Hepatocyte (in vitro differentiated cells): ENCODE measurements at regions not wholly inside any gene's neighbourhood (a gene's known extent, or its start where the extent isn't known, plus 50 kb on each side); places are given as distances from the start of the nearest gene placed in this dataset.
A peak's percentile ranks its signal among the peaks of the same experiment; 100 is the strongest.

ENCODE experiments used
- DNase-seq: peaks from one replicate; pipeline ENCODE4 v3.0.0-alpha.2; 2016; ENCODE audit warnings: low spot score
- H2AFZ ChIP-seq: fragments of 200-600 bp; sonication (generic); 2 replicates; pipeline ENCODE4 v1.6.0; 2016; ENCODE audit warnings: antibody characterized with exemption, mild to moderate bottlenecking
- H3K27ac ChIP-seq: fragments of 200-600 bp; sonication (generic); 2 replicates; pipeline ENCODE4 v1.5.1; 2016; ENCODE audit warnings: mild to moderate bottlenecking
- H3K27me3 ChIP-seq: fragments of 200-600 bp; sonication (generic); 2 replicates; pipeline ENCODE4 v1.6.1; 2016
- H3K36me3 ChIP-seq: fragments of 200-600 bp; sonication (generic); replicated peaks from 2 replicates; pipeline ENCODE4 v1.5.1; 2016; ENCODE audit warnings: low read depth; ENCODE audit not compliant: insufficient read depth
- H3K4me1 ChIP-seq: fragments of 200-600 bp; sonication (generic); 2 replicates; pipeline ENCODE4 v1.5.1; 2016; ENCODE audit warnings: mild to moderate bottlenecking, moderate library complexity; ENCODE audit not compliant: insufficient read depth
- H3K4me2 ChIP-seq: fragments of 200-600 bp; sonication (generic); 2 replicates; pipeline ENCODE4 v1.6.0; 2016
- H3K4me3 ChIP-seq: fragments of 200-600 bp; sonication (generic); 2 replicates; pipeline ENCODE4 v1.5.1; 2016; ENCODE audit warnings: mild to moderate bottlenecking
- H3K79me2 ChIP-seq: fragments of 200-600 bp; sonication (generic); 2 replicates; pipeline ENCODE4 v1.6.0; 2017; ENCODE audit warnings: mild to moderate bottlenecking
- H3K9me2 ChIP-seq: fragments of 200-600 bp; sonication (generic); replicated peaks from 2 replicates; pipeline ENCODE4 v1.6.0; 2017; ENCODE audit warnings: mild to moderate bottlenecking; ENCODE audit not compliant: insufficient read depth
- H3K9me3 ChIP-seq: fragments of 200-600 bp; sonication (generic); 2 replicates; pipeline ENCODE4 v1.5.1; 2016; ENCODE audit warnings: low read depth, mild to moderate bottlenecking
- H4K20me1 ChIP-seq: fragments of 200-600 bp; sonication (generic); 2 replicates; pipeline ENCODE4 v1.6.0; 2016; ENCODE audit warnings: mild to moderate bottlenecking; ENCODE audit not compliant: insufficient read depth, poor library complexity, severe bottlenecking
- CTCF ChIP-seq: fragments of 200-600 bp; sonication (generic); IDR thresholded peaks from 2 replicates; pipeline ENCODE4 v1.5.1; 2016; ENCODE audit warnings: antibody characterized with exemption, mild to moderate bottlenecking; ENCODE audit not compliant: poor library complexity
- EZH2 ChIP-seq: fragments of 200-600 bp; sonication (generic); IDR thresholded peaks from 2 replicates; pipeline ENCODE4 v1.6.1; 2016; ENCODE audit warnings: antibody characterized with exemption, mild to moderate bottlenecking, borderline replicate concordance
- EZH2phosphoT487 ChIP-seq: fragments of 200-600 bp; sonication (generic); IDR thresholded peaks from one replicate; pipeline ENCODE4 v1.6.1; 2018; ENCODE audit warnings: antibody characterized with exemption, mild to moderate bottlenecking, low read depth, moderate library complexity; ENCODE audit not compliant: unreplicated experiment, severe bottlenecking
- WGBS: methylation state at CpG from one replicate; pipeline ENCODE4 v1.1.6; 2016; ENCODE audit warnings: low lambda C conversion rate; ENCODE audit errors: missing lambda C conversion rate; 5-methylcytosine and 5-hydroxymethylcytosine counted together

- peaks cover 3% of the 10 kb centered on the region for H3K4me1 ChIP-seq
- 83% methylated on average over 1 of the region's 1 CpG for WGBS
- no peaks in the 10 kb centered on the region for H3K36me3 ChIP-seq
- no peak overlapping the region for H3K27ac ChIP-seq
- no peaks in the 10 kb centered on the region for H3K9me2 ChIP-seq
- no peaks in the 10 kb centered on the region for H4K20me1 ChIP-seq
- H3K79me2 ChIP-seq, result no peaks in the 10 kb centered on the region
- H3K4me3 ChIP-seq, result no peak overlapping the region
- no peaks in the 10 kb centered on the region for H3K27me3 ChIP-seq
- no peak overlapping the region for H3K4me2 ChIP-seq
- TF ChIP-seq CTCF (peak; percentile 12), EZH2 (no peak)
- DNase-seq, result no peak
- no peaks in the 10 kb centered on the region for H3K9me3 ChIP-seq
- H2AFZ ChIP-seq, result no peak overlapping the region
These were observed 801.9 kb upstream of the CELF4 start for GRCh38 chr18:38367473-38367872.

- H3K79me2 ChIP-seq, result no peaks in the 10 kb centered on the region
- H2AFZ ChIP-seq, result no peak overlapping the region
- H3K4me3 ChIP-seq, result no peak overlapping the region
These were observed 796.7 kb upstream of the CELF4 start for GRCh38 chr18:38362286-38362792.

GRCh38 chr18:38358805-38359657 is 793.4 kb upstream of the CELF4 start:
- no peak overlapping the region for H3K4me2 ChIP-seq
- H3K4me3 ChIP-seq, result no peak overlapping the region
- H3K9me3 ChIP-seq, result no peaks in the 10 kb centered on the region
- WGBS, result 56% methylated on average over 11 of the region's 11 CpGs
- no peaks in the 10 kb centered on the region for H4K20me1 ChIP-seq
- no peaks in the 10 kb centered on the region for H3K27me3 ChIP-seq
- no peak overlapping the region for H2AFZ ChIP-seq
- TF ChIP-seq EZH2 (no peak), EZH2phosphoT487 (no peak), CTCF (no peak)
- H3K4me1 ChIP-seq, result no peaks in the 10 kb centered on the region
- H3K9me2 ChIP-seq, result no peaks in the 10 kb centered on the region
- no peaks in the 10 kb centered on the region for H3K36me3 ChIP-seq
- DNase-seq, result no peak
- no peak overlapping the region for H3K27ac ChIP-seq
- no peaks in the 10 kb centered on the region for H3K79me2 ChIP-seq

More at GRCh38 chr18:38362286-38362792, 796.7 kb upstream of the CELF4 start:
- Histone ChIP-seq H3K27ac (no peak overlapping the region), H3K9me2 (no peaks in the 10 kb centered on the region), H3K4me1 (no peaks in the 10 kb centered on the region), H3K4me2 (no peak overlapping the region), H3K36me3 (no peaks in the 10 kb centered on the region), H4K20me1 (no peaks in the 10 kb centered on the region), H3K9me3 (no peaks in the 10 kb centered on the region), H3K27me3 (no peaks in the 10 kb centered on the region)
- WGBS, result 87% methylated on average over 2 of the region's 2 CpGs
- DNase-seq, result no peak
- TF ChIP-seq EZH2phosphoT487 (no peak), CTCF (no peak), EZH2 (no peak)
